Left lobe of liver (tissue), 2 donors: ENCODE measurements at regions not wholly inside any gene's neighbourhood (a gene's known extent, or its start where the extent isn't known, plus 50 kb on each side); places are given as distances from the start of the nearest gene placed in this dataset.
"Not testable (repeated sequence)": the region's sequence is repeated elsewhere in the genome, so short reads cannot be mapped to it uniquely, and the experiment has no call there.

ENCODE experiments used
- ATAC-seq: fragments of 200-7000 bp; cut with Tn5 transposase; one replicate; pipeline ENCODE4 v1.9.1; 2020; ENCODE audit warnings: mild to moderate bottlenecking, moderate library complexity
- DNase-seq: peaks from one replicate; pipeline ENCODE4 v3.0.0-alpha.2; 2020; ENCODE audit warnings: low spot score
- donor health status: DM: no; HTN: no; CAD: no; lungs with moderate emphysema.
- donor health status: DM: no; HTN: yes; CAD: no.

- DNase-seq = no peak
- ATAC-seq = peak; percentile 74
Measured at GRCh38 chr14:37650356-37651037, 55.1 kb downstream of the TTC6 start.

DNA sequence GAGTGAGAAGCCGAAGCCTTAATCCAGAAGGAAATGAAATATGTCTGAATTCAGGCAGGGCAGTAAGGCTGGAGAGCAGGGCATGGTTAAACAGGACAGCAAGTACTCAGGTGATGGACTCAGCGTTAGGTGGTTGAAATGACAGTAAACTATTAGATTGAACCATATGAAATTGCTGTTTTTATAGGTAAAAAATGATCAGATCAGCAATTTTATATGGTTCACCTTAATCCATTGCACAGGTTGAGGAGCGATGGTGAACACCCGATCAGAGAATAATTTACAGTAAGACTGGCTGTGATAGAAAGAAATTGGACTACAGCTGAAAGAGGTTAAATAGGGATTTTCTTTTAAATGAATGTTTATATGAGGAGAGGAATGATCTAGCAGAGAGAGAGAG lies 56.6 kb downstream of the TTC6 start:
- no peak for DNase-seq
- no peak for ATAC-seq

DNA sequence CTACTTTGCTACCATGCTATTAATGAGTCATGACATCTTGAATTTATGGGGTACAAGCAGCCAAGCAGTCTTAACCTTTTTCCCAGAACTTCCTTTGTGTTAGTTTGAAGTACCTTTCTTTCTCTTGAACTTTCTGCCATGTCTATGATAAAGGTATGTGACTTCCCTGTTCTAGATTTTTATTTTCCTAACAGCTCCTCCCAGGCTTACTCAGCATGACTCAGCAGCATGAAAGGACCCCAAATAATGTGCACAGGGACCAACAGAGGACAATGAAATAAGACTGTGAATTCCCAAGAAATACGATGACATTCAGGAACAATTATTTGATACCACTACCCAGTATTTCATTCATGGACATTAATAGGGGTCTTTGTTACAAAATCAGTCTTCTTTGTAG lies 60.0 kb downstream of the TTC6 start:
- DNase-seq (no peak), ATAC-seq (no peak)

GRCh38 chr14:37658156-37658555 lies 62.7 kb downstream of the TTC6 start:
- DNase-seq (no peak), ATAC-seq (no peak)

GRCh38 chr14:37663498-37663897 lies 68.1 kb downstream of the TTC6 start:
- DNase-seq = no peak
- ATAC-seq = peak; percentile 51

GRCh38 chr14:37665479-37665878 lies 70.0 kb downstream of the TTC6 start:
- ATAC-seq (no peak), DNase-seq (no peak)

- DNase-seq (no peak), ATAC-seq (no peak)
Measured at GRCh38 chr14:37665951-37666350, 70.5 kb downstream of the TTC6 start.

DNA sequence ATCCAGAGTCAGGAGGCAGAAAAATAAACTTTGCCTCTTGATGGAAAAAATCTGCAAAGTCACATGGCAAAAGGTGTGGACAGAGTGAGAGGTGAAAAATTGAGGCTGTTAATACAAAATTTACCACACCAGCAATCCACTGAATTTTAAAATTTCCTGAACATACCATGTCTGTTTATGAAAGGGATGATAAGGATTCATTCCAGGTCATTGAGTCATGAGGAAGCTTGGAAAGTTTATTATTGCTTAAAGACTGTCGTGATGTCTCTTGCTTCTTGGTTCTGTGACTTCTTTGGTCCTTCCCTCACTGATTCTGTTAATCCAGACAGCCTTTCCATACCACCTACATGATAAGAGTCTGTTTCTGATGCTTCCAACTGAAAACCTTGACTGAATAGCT lies 73.2 kb downstream of the TTC6 start:
- DNase-seq (no peak), ATAC-seq (no peak)

DNA sequence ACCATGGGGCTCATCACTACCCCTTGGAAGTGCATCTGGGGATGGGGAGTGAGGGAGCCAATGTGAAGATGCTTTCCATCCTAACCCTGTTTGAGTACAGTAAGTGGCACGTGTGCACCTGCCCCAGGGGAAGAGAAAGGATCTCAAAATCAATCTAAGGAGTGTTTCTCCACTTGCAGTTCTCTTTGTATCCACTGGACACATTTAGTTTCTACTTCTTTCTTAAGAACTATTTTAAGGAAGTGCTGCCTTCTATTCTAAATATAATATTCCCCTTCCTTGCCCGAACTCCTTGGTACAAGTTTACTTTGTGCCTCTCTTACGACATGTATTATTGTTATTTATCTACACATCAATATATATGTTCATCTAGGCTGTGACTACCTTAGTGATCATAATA lies 73.8 kb downstream of the TTC6 start:
- ATAC-seq (no peak), DNase-seq (no peak)

DNA sequence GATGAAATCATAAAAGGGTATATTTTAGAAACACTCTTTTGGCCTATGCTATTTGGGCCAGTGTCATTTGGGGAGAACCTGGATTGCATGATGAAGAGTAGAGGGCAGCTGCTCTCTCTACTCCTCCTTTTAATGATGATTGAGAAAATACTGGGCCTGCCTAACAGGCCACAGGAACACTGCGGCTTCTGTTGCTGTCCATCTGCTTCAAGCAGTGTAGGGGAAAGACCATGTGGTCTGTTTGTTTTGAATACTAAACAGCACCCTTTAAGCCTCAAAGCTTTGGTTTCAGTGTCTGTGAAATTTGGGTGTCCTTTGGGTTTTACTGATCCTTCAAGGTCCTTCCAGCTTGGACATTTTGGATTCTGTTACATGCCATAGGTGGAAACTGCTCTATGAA lies 78.0 kb downstream of the TTC6 start:
- ATAC-seq (no peak), DNase-seq (no peak)

- ATAC-seq = no peak
Measured at GRCh38 chr14:37678916-37679315, 83.5 kb downstream of the TTC6 start.

DNA sequence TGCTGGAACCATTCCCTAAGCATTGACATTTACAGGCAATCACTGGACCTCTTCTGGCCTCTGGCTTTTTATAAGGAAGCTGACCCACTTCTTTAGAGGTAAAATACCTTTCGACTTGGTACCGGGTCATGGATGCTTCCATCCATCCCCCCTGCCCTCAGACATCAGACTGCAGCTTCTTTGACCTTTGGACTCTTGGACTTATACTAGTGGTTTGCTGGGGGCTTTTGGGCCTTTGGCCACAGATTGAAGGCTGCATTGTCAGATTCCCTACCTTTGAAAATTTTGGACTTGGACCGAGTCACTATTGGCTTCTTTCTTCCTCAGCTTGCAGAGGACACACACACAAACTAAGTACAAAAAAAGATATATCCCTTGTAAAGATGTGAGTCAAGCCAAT lies 86.1 kb downstream of the TTC6 start:
- no peak for ATAC-seq
- DNase-seq = no peak

More at GRCh38 chr14:37678916-37679315, 83.5 kb downstream of the TTC6 start:
- DNase-seq = no peak

- not testable (repeated sequence) for ATAC-seq, DNase-seq
Measured at GRCh38 chr14:37692680-37693079, 97.3 kb downstream of the TTC6 start.

DNA sequence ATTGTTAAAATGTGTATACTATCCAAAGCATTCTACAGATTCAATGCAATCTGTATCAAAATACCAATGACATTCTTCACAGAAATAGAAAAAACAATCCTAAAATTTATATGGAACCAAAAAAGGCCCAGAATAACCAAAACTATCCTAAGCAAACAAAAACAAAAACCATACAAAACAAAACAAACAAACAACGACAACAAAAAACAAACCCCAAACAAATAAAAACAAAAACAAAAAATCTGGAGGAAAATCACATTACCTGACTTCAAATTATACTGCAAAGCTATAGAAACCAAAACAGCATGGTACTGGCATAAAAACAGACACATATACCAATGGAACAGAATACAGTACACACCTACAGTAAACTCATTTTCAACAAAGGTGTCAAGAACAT lies 98.0 kb downstream of the TTC6 start:
- ATAC-seq, DNase-seq: not testable (repeated sequence)

- ATAC-seq (no peak), DNase-seq (no peak)
Measured at GRCh38 chr14:37695866-37696265, 100.4 kb downstream of the TTC6 start.

- DNase-seq (no peak), ATAC-seq (no peak)
Measured at GRCh38 chr14:37697489-37698121, 102.2 kb downstream of the TTC6 start.

GRCh38 chr14:37698840-37699777 lies 103.7 kb downstream of the TTC6 start:
- ATAC-seq (peak; percentile 27), DNase-seq (no peak)

DNA sequence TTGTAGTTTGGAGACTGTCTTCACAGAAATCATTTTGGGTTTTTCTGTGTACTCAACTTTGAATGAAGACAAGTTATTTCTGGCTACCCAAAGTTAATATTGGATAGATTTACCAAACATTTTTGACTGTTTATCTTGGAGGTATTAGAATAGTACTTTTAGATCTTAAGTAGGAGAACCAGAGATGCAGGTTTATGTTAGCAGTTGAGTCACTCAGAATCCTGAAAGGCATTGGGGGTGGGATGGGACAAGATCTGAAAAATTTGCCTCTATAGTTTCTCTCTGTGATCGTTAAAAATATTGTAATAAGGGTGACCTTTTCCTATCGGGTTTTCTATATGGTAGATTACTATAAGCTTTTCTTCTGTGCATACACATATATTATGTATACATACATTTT lies 112.3 kb downstream of the TTC6 start:
- no peak for ATAC-seq
- DNase-seq = no peak

DNA sequence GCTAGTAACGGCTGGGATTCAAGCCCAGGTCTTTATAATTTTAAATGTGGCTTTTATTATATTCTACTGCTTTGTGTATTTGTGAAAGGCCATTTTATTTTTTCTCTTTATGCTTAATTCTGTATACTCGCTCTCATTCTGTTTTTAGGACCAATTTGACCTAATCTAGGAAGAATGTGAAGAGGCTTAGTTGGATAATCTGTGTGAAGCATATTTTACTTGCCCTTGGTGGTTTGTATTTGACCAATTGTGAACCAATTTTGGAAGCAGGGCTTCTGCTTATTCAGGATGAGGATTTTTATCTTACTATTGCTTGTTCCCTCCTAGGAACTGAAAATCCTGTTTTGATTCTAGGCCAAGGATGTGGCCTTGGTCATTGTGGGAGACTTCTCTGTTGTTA lies 113.1 kb downstream of the TTC6 start:
- ATAC-seq (no peak), DNase-seq (no peak)

DNA sequence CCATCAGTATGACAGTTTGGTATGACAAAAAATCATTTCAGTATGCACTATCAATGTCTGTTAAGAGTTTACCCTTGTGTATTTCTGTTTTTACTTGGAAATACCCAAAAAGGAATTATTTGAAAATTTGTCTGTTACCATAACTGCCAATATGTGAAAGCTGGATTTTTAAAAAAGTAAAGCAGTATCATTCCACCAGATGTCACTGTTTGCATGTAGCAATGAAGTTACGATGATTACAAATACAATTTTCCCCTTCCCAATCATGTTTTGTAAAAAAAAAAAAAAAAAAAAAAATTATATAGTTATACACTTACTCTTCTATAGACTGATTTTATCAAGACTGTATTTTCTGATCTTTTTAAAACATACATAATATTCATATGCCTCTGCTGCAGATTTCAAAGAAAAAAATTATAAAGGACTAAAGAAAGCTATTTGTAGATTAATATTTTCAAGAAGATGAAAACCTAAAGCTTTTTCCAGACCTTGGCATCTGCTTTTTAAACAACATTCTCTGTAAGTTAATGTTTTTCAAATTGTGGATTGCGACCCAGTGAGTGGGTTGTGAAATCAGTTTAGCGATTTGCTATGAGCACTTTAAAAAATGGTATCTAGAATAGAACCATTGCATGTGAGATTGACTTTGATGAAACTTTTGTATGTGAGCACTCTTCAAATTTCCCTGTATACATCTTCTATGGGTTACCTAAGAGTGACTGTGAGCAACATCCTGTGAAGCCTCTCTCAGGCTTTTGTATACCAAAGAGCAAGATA lies 114.2 kb downstream of the TTC6 start:
- peak; percentile 74 for ATAC-seq

DNA sequence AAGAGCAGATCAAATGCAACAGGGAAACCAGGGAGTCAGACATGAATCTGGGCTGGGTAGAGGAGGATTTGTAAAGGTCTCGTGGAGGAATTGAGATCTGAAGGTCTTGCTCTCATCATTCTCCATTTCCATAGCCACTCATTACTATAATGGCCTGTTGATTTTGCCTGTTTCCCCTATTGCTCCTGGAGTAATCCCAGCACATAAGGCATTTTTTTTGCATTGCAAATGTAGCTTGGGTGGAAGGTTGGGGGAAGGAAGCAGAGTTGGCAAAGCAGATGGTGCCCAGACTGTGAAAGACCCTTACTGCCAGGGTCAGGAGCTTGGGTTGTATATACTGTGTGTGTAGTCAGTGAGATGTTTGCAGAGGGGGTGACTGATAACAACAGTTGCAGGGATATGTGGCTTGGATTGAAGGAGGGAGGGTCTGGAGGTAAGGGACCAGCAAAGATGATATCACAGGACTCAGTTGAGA lies 116.0 kb downstream of the TTC6 start:
- DNase-seq = no peak
- no peak for ATAC-seq

More for the DNA sequence above, 114.2 kb downstream of the TTC6 start:
- no peak for DNase-seq
